GM19467 (cell line): ENCODE measurements at regions not wholly inside any gene's neighbourhood (a gene's known extent, or its start where the extent isn't known, plus 50 kb on each side); places are given as distances from the start of the nearest gene placed in this dataset.
"Not testable (repeated sequence)": the region's sequence is repeated elsewhere in the genome, so short reads cannot be mapped to it uniquely, and the experiment has no call there.

Source experiments
- ATAC-seq: cut with Tn5 transposase; IDR thresholded peaks from one replicate; pipeline ENCODE4 v1.9.1; 2021; ENCODE audit warnings: mild to moderate bottlenecking, moderate library complexity; ENCODE audit not compliant: unreplicated experiment

DNA sequence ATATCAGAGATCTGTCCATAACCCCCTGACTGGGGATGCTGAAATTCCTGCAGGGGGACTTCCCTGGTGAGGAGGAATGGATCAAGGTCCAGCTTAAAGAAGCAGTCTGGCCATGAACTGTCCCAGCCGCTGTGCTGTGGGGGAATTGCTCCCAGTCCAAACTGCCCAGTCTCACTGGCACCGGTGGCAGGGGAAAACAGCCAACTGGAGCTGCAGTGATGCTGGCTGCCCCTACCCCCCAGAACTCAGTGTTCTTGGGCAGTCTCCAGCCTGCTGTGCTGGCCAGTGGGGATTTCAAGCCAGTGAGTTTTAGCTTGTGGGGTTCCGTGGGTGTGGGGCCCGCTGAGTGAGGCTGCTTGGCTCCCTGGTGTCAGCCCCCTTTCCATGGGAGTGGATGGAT, 306.5 kb upstream of the RPS23 start:
- ATAC-seq = no peak

DNA sequence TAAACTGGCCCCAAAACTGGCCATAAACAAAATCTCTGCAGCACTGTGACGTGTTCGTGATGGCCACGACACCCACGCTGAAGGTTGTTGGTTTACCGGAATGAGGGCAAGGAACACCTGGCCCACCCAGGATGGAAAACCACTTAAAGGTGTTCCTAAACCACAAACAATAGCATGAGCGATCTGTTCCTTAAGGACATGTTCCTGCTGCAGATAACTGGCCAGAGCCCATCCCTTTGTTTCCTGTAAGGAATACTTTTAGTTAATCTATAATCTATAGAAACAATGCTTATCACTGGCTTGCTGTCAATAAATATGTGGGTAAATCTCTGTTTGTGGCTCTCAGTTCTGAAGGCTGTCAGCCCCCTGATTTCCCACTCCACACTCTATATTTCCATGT, 305.2 kb upstream of the RPS23 start:
- ATAC-seq = not testable (repeated sequence)

DNA sequence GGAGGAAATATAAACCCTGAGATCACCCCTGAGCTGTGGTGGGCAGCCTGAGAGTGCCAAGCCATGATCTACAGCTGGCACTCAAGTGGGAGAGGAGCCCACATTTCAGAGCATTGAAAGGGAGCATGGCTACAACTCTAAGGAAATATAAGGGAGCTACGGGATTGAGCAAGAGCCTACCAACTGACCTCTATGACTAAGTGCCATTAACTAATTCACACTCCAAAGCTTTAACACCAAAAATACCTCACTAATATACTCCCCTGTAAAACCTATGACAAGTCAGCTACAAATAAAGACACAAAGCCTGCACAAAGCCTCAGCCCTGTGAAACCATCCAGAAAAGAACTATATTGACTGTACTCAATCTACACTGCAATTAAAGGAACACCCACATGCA, 286.8 kb upstream of the RPS23 start:
- no peak for ATAC-seq

DNA sequence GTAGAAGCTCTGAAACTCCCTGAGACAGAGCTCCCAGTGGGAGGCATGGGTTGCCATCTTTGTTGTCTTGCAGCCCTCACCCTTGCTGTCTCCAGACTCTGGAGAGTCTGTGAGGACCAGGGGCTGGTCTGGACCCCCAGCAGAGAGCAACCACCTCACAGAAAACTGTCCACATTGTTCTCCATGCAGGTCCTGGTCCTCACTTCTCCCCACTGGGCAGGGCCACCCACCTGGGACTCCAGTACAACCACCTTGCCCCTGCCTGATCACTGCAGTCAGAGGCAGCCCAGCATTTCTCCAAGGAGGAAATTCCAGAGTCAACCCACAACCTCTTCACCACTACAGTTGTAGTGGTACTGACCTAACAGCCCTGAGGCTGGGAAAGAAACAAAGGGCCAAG, 285.6 kb upstream of the RPS23 start:
- no peak for ATAC-seq

DNA sequence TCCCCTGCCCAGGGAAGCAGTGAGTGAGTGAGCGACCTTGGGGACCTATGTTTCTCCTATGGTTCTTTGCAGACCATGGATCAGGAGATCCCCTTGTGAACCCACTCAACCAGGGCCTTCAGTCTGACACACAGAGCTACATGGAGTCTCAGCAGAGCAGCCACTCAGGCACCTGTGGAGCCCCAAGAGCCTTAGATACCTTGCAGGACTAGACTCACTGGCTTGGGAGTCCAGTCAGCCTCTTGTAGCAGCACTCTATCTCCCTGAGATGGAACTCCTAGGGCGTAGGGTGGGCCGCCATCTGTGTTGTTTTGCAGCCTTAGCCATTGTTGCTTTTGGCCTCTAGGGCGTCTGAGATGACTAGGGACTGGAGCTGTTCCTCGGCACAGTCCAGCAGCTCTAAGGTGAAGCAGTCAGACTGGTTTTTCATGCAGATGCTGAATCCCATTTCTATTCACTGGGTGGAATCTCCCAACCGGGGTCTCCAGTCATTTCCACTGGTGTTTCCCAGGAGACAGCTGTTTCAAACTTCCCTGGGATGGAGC, 284.6 kb upstream of the RPS23 start:
- no peak for ATAC-seq

DNA sequence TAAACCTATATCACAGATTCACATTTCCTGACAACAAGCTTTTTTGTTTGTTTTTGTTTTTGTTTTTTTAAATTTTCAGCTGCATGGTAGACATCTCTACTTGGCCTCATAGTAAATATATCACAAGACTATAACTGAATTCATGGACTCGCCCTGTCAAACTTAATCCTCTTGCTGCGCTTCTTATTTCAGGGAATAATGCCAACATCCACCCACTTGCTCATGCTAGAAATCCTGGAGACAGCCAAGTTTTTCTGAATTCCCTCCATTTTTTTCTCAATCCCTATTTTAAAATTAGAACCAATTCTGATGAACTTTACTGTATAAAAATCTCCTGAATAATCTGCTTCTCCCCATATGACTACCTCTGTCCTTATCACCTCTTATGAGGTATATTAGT, 283.6 kb upstream of the RPS23 start:
- no peak for ATAC-seq

DNA sequence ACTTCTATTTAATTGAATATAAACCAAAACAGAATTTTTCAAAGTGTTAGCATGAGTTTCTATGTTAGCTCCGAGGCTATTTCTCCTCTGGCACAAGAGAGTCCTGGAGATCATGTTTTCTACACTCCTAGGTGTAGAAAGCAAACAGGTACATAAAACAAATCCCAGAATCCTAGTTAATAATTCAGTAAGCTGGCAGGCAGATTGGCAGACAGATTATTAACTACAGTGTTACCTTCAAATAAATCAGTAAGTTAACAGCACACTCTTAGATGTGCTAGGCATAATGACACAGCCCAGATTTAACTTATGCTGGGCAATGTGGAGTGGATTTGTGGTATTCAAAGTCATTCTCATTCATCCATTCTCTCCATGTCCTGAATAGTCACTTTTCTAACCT, 282.8 kb upstream of the RPS23 start:
- ATAC-seq = no peak

DNA sequence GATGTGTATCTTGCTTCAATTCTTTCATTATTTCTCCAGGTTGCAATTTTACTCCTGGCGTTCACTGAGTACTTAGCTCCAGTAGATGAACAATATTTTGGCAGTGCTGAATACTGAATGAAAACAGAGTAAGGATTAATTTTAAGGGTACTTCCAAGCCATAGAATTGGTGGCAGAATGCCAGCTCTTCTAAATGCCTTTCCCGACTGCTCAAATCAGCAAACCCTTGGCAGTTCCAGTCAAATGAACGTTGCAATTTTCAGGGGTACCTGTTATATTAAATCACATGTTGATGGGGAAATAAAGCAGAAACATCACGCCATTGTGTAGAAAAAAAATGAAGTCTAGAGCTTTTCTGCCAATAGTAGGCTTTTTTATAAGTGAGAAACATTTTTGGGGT, 282.4 kb upstream of the RPS23 start:
- no peak for ATAC-seq

DNA sequence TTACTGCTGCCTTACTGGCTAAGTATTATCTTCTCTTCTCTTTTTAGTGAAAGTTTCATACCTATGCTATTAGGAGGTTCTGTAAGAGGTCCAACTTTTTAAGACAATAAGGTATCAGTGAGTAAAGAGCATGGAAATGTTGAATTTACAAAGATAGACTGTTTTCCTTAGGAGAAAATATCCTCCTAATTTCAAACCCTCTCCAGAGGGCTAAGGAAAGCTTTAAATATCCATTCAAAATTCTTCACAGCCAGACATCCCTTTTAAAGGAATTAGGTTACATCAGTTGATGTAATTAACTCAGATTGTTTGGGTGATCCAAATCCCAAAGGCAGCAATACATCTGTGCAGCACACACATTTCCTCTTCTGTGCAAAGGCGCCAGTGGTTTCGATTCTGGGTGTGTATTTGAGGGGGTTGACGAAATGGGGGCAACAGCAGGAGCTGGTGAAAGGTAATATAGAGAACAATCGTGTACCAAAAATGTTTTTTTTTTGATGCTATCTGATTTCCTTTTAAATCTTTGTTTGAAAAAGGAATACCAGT, 273.8 kb upstream of the RPS23 start:
- ATAC-seq = no peak

DNA sequence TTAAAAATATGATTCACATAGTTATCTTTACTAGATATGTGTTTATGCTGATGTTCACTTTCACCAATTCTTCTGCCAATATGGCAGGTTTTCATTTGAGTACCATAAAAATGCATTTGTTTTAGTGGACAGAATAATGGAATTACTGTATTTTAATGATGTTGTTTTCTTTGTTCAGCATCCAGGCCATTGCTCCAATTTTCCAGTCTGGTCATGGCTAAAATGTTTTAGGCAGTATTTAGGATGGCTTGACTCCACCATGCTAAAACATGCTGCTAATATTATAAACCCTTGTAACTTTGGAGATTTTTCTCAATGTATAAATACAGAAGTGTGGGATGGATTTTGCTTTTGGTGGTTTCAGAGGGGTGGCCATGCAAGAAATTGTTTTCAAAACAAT, 273.0 kb upstream of the RPS23 start:
- no peak for ATAC-seq

DNA sequence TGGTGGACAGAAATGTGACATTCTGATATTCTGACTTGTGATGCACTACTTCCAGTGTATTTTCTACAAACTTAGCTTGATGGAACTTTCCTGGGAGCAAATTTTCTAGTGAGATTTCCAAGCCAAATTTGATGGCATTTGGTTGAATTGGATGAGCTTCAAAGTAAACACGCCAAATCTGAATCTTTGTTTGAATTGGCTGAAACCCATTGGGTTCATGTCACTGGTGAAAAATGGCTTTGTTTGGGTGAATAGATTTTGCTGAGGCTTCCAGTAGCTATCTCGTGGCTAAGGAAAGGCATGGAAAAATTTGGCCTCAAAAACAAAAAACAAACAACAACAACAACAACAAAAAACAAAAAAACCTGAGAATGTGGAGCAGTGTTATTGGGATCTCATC, 271.1 kb upstream of the RPS23 start:
- no peak for ATAC-seq

DNA sequence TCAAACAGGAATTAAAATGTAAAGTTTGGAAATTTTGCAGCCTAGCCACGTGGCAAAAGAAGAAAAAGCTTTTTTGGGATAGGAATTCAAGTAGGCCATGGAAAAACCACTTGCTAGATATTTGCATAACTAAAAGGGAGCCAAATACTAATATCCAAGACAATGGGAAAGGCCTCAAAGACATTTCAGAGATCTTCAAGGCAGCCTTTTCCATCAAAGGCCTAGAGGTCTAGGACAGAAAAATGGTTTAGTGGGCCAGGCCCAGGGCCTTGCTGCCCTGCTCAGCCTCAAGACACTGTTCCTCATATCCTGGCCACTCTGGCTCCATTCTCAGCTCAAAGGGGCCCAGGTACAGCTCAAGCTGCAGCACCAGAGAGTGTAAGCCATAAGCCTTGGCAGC, 265.9 kb upstream of the RPS23 start:
- ATAC-seq = no peak

DNA sequence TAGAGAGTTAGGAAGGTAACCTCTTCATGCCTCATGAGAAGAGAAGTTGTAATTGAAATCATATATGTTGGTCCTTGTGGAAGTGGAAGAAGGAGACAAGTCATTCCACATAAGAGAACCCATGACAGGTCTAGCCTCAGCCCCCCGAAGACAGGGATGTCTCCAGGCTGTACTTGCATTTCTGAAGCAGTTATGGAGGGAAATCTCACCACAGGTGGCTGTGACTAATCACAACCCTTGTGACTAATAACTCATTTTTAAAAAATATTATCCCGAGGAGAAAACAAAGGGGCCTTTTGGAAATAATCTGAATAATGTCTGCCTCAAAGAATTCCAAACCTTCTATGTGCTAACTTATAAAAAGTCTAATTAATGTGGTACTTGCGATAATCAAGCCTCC, 262.1 kb upstream of the RPS23 start:
- ATAC-seq = no peak

DNA sequence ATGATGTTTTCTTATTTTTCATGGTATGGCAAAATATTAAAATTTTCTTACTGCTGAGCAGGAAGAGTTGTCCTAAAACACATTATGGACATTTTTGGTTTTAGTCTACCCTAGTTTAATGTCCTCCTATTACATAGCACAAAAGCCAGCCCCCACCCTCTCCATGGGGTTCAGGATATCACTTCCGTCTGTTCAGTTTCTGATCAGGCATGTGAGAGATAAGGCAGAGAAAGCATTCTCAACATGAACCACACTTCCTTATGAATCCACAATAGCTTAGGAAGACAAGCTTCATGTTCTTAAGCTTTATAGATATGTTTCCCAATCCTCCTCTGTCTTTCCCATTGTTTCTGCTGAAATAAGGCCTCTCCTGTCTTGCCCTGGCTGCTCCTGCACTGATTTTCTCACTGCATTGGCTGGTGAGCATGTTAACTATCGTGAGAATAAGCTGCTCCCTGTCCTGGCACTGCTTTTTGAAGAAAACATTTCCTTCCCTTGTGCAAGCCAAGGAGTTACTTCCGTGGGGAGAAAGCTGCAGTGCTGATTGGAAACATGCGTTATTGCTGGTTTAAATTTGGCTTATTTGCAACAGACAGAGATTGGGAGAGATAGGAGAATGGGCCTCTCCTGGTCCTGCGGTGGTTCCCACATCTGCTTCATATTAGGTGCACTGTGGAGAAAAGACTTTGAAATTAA, 260.3 kb upstream of the RPS23 start:
- no peak for ATAC-seq

DNA sequence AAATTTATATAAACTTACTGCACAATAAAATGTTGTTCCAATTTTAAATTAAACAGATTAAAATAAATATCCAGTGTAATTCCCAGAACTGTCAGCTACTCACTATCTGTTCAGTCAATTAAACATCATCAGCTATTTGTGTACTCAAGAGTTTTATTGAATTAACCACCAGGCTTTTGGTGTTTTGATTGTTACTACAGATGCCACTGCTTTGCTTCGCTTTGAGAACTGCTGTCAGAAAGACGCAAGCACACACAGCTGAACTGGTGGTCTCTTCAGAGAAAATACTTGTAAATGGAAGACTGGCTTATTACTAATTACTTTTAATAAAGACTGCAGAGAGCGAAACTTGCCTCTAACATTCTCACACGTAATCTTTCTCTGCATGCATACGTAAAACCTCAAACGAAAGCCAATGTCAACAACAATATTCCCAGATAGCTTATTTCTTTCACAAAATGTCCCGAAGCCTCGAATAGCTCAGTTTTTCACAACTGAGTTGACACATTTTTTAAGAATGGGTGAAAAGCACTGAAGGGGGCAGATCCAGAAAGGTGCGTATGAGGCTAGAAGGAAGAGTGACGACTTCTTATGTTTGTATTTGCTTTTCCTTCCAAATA, 259.6 kb upstream of the RPS23 start:
- ATAC-seq = no peak

DNA sequence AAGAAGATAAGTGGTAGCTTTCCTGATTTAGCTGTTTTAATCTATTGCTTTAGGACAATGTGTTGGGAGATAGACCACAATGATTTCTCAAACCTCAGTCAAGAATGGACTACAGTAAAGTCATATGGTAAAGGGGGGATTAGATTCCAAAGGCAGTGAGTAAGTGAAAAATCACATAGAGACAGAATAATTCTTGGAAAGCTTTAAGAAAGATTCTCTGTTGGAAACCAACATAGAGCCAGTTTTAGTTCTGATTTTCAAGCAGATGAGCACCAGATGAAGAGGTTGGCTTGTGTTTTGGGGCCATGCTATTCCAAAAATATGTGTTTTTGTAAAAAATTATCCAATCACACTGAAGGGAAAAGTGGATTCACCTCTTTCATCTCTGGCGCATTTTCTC, 256.8 kb upstream of the RPS23 start:
- no peak for ATAC-seq

DNA sequence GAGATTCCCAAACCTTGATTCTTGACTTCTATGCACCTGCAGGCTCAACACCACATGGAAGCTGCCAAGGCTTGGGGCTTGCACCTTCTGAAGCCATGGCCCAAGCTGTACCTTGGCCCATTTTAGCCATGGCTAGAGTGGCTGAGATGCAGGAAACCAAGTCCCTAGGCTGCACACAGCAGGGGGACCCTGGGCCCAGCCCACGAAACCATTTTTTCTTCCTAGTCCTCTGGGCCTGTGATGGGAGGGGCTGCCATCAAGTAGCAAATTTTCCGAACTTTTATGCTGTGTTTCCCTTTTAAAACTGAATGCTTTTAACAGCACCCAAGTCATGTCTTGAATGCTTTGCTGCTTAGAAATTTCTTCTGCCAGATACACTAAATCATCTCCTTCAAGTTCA, 253.9 kb upstream of the RPS23 start:
- not testable (repeated sequence) for ATAC-seq

DNA sequence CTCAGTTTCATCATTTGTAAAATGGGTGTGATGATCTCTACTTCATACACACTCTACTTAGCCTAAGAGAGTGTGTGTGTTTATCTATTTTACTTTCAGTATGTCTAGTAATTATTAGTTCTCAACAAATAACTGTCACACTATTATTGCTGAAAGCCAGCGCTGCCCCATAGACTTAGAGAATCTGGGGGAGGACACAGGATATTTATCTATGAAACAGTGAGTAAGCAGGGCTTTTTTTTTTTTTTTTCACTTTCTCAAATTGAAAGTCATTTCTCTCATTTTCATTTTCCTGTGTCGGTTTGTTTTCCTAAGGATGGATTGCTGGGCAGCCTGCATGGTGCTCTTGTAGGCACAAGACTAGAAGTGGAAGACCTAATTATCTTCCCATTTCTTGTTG, 248.4 kb upstream of the RPS23 start:
- ATAC-seq = no peak

DNA sequence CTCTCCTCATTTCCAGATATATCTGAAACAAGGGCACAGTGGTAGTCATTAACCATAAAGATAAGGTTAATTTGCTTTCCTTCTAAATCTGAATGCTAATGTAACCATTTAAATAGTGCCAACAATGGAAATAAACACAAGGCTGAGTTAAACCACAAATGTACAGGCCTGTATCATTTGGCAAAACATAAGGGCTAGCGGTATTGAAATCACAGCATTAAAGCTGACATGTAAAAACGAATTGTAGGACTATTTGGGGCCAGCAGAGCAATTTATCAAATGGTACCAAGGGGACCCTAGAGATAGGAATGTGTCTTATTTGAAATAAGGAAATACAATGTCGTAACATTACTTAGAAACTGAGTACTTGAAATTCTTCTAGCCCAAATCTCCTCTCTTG, 247.5 kb upstream of the RPS23 start:
- ATAC-seq = no peak

DNA sequence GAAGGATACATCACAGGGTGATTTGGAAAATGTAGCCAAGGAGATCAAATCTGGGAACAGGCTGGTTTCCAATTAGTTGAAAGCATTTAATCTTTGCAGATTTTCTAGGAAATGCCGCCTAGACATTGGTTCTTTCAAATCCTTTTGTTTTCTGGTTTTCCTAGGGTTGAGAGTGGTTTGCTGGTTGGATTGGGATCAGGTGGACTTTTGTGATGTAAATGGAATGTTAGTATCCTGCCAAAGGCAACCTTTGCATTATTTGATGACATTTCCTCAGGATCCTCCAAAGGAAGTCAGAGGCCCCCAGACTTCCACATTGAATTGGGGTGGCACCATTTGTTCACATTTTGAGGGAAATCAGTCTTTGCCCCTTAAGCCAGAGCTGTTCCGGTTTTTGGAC, 245.5 kb upstream of the RPS23 start:
- no peak for ATAC-seq

DNA sequence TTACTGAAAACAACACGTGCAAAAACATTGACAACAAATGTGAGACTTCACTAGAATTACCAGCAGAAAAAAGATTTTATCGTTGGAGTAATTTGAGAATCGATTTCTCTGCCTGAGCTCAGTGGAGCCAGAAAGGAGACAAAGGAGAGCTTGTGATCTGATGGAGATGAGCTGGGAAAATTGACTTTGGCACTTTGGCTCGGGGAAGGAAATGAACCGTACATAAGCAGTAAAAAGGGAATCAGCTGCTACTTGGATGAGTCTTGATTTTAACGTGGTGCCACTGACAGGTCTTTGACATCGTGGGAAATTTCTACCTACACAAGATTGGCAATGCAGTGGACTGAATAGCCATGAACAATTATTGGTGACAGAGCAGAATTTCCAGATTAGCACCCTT, 244.7 kb upstream of the RPS23 start:
- no peak for ATAC-seq

DNA sequence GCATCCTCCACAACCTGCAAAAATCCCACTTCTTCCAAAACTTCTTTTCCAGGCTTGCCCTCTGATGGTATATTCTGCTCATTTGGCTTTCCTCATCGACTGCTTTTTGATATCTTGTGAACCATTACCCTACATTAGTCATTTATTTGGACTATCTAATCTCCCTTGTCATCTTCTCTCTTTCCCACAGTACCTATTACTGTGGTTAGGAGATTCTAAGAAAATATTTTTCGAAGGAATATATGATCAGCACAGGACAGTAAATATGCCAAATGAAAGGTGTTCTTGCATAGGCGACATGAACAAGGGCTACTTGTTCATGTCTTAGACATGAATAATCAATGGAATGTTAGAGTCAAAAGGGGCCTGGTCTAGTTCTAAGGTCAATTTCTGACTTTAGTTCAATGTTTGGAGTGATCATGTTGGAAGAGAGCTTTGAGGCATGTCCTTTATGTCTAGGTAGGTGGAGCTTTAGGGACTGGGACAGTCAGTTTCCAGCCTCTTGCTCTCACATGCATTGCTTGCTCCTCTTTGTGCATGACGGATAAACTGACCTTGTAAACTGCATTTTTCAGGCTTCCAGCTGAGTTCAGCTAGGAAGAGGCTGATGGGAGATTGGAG, 243.4 kb upstream of the RPS23 start:
- no peak for ATAC-seq
